ENCODE measurements at regions not wholly inside any gene's neighbourhood (a gene's known extent, or its start where the extent isn't known, plus 50 kb on each side); places are given as distances from the start of the nearest gene placed in this dataset.
"Not testable (repeated sequence)": the region's sequence is repeated elsewhere in the genome, so short reads cannot be mapped to it uniquely, and the experiment has no call there.

DNA sequence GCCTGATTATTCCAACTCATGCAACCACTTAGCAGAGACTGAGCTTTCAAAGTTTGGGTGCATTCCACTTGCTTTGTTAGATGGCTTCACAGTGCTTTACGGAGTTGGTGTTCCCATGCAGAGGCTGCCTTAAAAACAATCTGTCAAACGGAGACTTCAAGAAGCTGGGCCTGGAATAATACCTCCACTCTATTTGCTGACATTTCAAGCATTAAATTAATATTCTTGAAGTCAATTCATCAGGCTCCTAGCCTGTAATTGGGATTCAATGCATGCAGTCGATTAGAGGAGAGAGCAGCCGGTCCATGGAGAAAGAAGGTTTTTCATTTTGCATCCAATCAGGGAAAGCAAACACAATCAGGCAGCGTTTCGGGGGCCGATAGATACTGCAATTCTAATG lies 314.7 kb upstream of the PRKX start:
- Histone ChIP-seq H3K4me3 (ENCODE audit: low read depth, low read length) (no peak overlapping the region), H3K4me1 (ENCODE audit: insufficient read depth) (no peaks in the 10 kb centered on the region), H3K27ac (ENCODE audit: low read depth) (no peak overlapping the region), H3K36me3 (ENCODE audit: insufficient read depth) (no peaks in the 10 kb centered on the region)
- 87% methylated on average over 7 of the region's 7 CpGs for WGBS
- no peak for DNase-seq (ENCODE audit: extremely low spot score)

DNA sequence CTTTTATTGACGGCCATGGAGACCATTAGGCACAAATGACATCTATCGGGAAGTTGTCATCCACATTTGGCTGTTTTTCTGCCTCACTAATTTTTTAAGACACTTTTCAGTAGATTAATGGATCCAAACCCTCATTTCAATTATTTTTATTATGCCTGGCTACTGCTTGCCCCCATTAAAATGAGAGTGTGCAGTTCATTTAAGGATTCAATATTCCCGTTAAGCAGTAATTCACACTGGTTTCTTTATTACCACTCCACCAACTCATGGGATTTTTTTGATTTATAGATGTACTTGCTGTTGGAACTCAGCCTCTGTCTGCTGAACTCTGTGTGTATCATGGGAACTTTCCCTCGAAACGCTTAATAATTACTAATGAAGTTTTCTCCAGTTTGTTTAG lies 291.8 kb upstream of the PRKX start:
- 73% methylated on average over 5 of the region's 5 CpGs for WGBS
- H3K4me3 ChIP-seq (ENCODE audit: low read depth, low read length): no peak overlapping the region
- no peaks in the 10 kb centered on the region for H3K4me1 ChIP-seq (ENCODE audit: insufficient read depth)
- H3K36me3 ChIP-seq (ENCODE audit: insufficient read depth): no peaks in the 10 kb centered on the region
- H3K27ac ChIP-seq (ENCODE audit: low read depth): no peak overlapping the region
- no peak for DNase-seq (ENCODE audit: extremely low spot score)

DNA sequence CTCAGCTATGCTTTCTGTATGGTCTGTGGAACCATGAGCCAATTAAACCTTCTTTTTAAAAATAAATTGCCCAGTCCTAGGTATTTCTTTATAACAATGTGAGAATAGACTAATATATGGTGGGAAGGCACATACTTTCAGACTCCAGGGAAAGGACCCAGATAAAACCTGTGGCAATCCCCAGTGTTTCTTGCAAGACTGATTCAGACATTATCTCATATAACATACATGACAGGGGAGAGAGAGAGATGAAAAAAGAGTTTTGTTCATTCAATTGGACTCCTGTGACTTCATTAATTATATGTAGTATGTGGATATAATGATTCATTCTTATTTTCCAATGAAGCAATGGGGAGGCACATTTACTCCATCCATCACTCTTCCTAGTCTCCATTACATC lies 291.4 kb upstream of the PRKX start:
- H3K4me1 ChIP-seq (ENCODE audit: insufficient read depth): no peaks in the 10 kb centered on the region
- no peak for DNase-seq (ENCODE audit: extremely low spot score)
- H3K27ac ChIP-seq (ENCODE audit: low read depth): no peak overlapping the region
- H3K36me3 ChIP-seq (ENCODE audit: insufficient read depth): no peaks in the 10 kb centered on the region
- H3K4me3 ChIP-seq (ENCODE audit: low read depth, low read length): no peak overlapping the region

DNA sequence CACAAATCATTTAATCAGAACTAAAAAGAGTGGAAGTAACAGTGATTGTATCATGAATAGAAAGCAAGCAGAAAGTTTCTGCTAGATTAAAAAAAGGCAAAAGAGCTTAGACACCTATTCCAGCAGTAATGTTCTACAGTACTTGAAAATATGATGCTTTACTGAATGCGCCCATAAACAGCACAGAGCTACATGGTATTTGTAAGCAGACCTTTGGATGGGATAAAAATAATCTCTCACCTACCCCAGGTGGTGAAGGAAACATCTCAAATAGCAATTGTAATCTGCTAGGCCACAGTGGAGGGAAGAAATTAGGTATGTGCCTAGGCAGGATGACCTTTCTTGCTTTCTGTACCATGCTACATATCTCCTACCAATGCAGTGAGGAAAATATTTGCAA lies 280.9 kb upstream of the PRKX start:
- WGBS: 97% methylated on average over 1 of the region's 1 CpG
- H3K27ac ChIP-seq (ENCODE audit: low read depth): no peak overlapping the region
- DNase-seq (ENCODE audit: extremely low spot score): no peak
- no peak overlapping the region for H3K4me3 ChIP-seq (ENCODE audit: low read depth, low read length)
- no peaks in the 10 kb centered on the region for H3K36me3 ChIP-seq (ENCODE audit: insufficient read depth)
- H3K4me1 ChIP-seq (ENCODE audit: insufficient read depth): no peaks in the 10 kb centered on the region

DNA sequence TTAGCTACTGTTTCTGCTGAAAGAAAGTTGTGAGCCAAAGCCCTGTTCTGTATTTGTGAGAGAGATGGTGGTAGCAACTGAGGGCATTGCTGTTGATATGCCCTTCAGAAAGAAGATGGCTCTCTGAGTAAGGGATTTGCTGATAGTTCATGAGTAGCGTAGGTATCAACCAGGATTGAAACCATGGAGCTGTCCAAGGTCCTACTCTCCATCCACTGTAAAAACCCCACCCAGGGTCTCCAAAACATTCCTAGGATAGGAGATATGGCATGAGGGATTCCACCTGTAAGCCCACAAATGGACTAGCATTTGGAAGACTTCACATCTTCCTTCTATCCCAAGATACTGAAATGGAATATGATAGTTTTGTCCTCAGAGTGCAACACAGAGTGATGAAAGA lies 277.1 kb upstream of the PRKX start:
- Histone ChIP-seq H3K36me3 (ENCODE audit: insufficient read depth) (no peaks in the 10 kb centered on the region), H3K4me1 (ENCODE audit: insufficient read depth) (no peaks in the 10 kb centered on the region), H3K4me3 (ENCODE audit: low read depth, low read length) (no peak overlapping the region), H3K27ac (ENCODE audit: low read depth) (no peak overlapping the region)
- DNase-seq (ENCODE audit: extremely low spot score): no peak
- WGBS: 41% methylated on average over 1 of the region's 1 CpG

DNA sequence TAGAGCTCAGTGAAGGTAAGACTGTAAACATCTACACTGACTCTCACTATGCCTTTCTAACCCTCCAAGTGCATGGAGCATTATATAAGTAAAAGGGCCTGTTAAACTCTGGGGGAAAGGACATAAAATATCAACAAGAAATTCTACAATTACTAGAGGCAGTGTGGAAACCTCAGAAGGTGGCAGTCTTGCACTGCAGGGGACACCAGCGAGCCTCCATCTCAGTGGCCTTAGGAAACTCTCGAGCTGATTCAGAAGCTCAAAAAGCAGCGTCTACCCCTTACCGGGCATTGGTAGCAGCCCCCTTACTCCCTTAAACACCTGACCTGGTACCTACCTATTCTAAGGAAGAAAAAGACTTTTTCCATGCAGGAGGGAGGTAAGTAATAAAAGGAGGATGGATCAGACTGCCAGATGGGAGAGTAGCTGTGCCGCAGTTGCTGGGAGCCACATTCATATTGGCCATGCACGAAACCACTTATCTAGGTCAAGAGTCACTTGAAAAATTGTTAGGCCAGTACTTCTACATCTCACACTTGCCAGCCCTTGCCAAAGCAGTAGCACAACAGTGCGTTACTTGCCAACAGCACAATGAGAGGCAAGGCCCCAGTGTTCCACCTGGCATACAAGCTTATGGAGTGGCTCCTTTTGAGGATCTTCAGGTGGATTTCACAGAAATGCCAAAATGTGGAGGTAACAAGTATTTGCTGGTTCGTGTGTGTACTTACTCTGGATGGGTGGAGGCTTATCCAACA lies 258.8 kb upstream of the PRKX start:
- not testable (repeated sequence) for H3K4me3 ChIP-seq (ENCODE audit: low read depth, low read length); DNase-seq (ENCODE audit: extremely low spot score); H3K36me3 ChIP-seq (ENCODE audit: insufficient read depth); H3K4me1 ChIP-seq (ENCODE audit: insufficient read depth); H3K27ac ChIP-seq (ENCODE audit: low read depth)
- WGBS: 70% methylated on average over 8 of the region's 8 CpGs

DNA sequence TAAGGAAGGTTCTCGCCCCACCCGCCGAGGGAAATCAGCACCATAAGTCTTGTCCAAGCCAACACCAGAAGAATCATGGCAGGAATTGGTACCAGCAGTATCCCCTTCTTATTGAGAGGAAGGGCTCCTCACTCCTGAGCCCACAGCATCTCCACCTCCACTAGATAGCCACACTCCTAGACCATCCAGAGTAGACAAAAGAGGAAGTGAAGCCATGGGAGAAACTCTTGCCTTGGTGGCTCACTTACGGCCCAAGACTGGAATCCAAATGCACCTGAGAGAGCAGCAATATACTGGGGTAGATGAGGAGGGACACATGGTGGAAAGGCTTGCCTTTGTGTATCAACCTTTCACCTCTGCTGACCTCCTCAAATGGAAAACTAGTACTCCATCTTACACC lies 255.3 kb upstream of the PRKX start:
- Histone ChIP-seq H3K27ac (ENCODE audit: low read depth) (no peak overlapping the region), H3K36me3 (ENCODE audit: insufficient read depth) (no peaks in the 10 kb centered on the region), H3K4me1 (ENCODE audit: insufficient read depth) (no peaks in the 10 kb centered on the region), H3K4me3 (ENCODE audit: low read depth, low read length) (no peak overlapping the region)
- no peak for DNase-seq (ENCODE audit: extremely low spot score)
- 97% methylated on average over 4 of the region's 4 CpGs for WGBS

DNA sequence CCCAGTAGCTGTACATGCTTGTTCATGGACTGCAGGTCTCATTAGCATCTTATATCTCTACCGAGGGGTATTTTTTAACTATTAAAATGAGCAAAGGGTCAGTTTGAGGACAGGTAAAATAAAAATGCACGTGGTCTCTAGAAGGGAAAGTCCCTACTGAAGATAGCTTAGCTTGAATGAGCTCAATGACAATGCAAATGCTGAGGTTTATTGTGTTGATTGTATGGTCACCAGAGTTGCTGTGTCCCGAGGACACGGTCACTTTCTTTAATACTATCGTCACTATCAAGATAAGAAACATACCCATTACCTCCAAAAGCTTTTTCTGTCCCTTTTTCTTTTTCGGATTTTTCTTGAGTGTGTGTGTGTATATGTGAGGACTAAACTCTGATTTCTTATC lies 250.5 kb upstream of the PRKX start:
- Histone ChIP-seq H3K4me3 (ENCODE audit: low read depth, low read length) (no peak overlapping the region), H3K4me1 (ENCODE audit: insufficient read depth) (no peaks in the 10 kb centered on the region)
- 44% methylated on average over 6 of the region's 6 CpGs for WGBS

DNA sequence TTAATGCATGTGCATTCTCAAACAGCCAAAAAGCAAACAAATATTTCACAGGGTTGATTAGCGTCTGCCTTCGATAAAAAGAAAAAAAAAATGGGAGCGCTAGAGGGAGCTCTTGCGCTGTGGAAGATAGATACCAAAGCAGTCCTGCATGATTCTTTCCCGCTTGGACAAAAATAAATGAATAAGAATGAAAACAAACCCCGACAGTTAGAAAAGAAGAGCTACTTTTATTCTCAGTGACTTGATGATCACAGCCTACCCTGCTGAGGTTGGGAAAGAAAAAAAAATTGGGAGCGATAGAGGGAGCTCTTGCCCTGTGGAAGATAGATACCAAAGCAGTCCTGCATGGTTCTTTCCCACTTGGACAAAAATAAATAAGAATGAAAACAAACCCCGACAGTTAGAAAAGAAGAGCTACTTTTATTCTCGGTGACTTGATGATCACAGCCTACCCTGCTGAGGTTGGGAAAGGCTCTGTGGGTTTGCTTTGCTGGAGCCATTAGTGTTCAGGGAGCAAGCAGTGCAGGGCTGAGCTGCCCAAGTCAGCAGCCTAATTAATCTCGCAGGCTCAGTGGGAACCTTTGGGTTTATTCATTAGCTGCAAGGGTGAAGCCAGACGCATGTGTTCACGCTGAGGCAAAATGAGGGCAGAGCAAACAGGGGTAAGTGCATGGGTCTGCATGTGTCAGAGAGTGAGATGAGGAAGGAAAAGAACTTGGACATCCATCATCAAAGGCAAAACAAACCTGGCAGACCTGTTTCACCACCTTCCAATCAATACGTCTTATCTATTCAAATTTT lies 249.3 kb upstream of the PRKX start:
- 11% methylated on average over 13 of the region's 13 CpGs for WGBS
- no peak for DNase-seq (ENCODE audit: extremely low spot score)
- Histone ChIP-seq H3K4me3 (ENCODE audit: low read depth, low read length) (no peak overlapping the region), H3K36me3 (ENCODE audit: insufficient read depth) (no peaks in the 10 kb centered on the region), H3K4me1 (ENCODE audit: insufficient read depth) (no peaks in the 10 kb centered on the region), H3K27ac (ENCODE audit: low read depth) (no peak overlapping the region)

More for the DNA sequence above, 250.5 kb upstream of the PRKX start:
- Histone ChIP-seq H3K36me3 (ENCODE audit: insufficient read depth) (no peaks in the 10 kb centered on the region), H3K27ac (ENCODE audit: low read depth) (no peak overlapping the region)
- DNase-seq (ENCODE audit: extremely low spot score): no peak

DNA sequence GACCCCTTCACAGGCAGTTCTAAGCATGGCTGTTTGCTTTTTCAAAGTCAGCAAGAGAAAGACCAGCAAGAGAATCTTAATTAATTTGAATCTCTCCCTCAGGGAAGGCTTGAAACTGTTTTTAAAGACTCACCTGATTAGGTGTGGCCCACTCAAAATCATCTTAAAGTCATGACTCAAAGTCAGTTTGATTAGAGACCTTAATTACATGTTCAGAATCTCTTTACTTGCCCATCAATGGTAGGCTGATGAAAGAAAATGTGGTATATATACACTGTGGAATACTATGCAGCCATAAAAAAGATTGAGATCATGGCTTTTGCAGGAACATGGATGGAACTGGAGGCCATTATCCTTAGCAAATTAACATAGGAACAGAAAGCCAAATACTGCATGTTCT lies 247.5 kb upstream of the PRKX start:
- H3K4me3 ChIP-seq (ENCODE audit: low read depth, low read length): no peak overlapping the region
- H3K36me3 ChIP-seq (ENCODE audit: insufficient read depth): no peaks in the 10 kb centered on the region
- no peaks in the 10 kb centered on the region for H3K4me1 ChIP-seq (ENCODE audit: insufficient read depth)
- no peak for DNase-seq (ENCODE audit: extremely low spot score)
- no peak overlapping the region for H3K27ac ChIP-seq (ENCODE audit: low read depth)

DNA sequence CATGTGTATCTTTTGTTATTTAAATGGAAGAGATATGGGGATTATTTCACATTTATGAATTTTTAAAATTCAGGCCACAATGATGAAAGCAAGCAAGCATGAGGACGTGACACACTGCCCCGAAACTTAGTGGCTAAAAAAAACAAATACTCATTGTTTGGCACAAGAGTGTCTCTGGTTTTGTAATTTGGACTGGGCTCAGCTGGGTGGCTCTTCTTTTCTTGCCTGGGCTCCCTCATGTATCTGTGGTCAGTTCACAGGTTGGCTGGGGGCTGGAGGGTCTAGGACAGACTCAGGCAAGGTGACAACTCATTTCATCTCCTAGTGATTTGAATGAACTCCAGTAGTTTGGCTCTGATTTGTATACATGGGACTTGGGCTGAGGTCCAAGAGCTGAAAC lies 238.4 kb upstream of the PRKX start:
- Histone ChIP-seq H3K36me3 (ENCODE audit: insufficient read depth) (no peaks in the 10 kb centered on the region), H3K4me1 (ENCODE audit: insufficient read depth) (no peaks in the 10 kb centered on the region), H3K4me3 (ENCODE audit: low read depth, low read length) (no peak overlapping the region), H3K27ac (ENCODE audit: low read depth) (no peak overlapping the region)
- WGBS: 89% methylated on average over 2 of the region's 2 CpGs
- DNase-seq (ENCODE audit: extremely low spot score): no peak

DNA sequence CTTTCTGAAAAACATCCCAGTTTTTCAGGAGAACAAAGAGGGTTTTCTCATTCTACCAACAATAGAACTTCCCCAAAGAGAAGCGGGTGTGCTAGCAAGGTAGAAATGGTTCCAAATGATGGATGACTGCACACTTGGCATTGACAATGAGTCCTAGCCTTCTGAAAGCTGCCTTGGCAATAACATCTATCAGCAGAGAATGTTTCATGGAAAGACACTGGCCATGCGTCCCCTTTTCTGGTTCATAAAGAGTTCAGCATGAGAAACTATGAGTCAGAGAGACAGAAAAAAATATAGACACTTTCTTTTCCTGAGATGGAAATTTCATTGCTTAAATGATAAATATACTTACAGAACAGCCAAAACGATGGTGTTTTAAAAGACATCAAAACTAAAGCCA lies 236.9 kb upstream of the PRKX start:
- DNase-seq (ENCODE audit: extremely low spot score): no peak
- Histone ChIP-seq H3K27ac (ENCODE audit: low read depth) (no peak overlapping the region), H3K4me3 (ENCODE audit: low read depth, low read length) (no peak overlapping the region), H3K4me1 (ENCODE audit: insufficient read depth) (no peaks in the 10 kb centered on the region), H3K36me3 (ENCODE audit: insufficient read depth) (no peaks in the 10 kb centered on the region)
- WGBS: 52% methylated on average over 3 of the region's 3 CpGs

DNA sequence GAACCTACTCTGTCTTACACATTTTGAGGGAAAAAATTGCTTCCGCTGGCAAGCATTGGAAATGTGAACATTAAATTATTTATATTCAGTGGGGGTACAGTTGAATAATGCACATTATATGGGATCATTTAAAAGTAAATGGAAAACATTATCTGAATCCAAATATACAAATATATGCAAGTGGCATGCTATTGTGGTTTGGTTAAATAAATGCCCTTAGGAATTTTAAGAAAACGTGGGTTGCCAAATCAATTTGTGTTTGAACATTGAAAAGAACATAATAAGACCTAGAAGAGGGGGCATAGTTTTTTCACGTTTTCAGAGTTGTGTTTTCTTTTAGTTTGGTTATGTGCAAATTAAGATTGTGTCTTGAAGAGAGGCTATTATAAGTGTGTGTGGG lies 230.5 kb upstream of the PRKX start:
- H3K4me1 ChIP-seq (ENCODE audit: insufficient read depth): no peaks in the 10 kb centered on the region
- H3K27ac ChIP-seq (ENCODE audit: low read depth): no peak overlapping the region
- H3K4me3 ChIP-seq (ENCODE audit: low read depth, low read length): no peak overlapping the region
- WGBS: 77% methylated on average over 3 of the region's 3 CpGs
- no peaks in the 10 kb centered on the region for H3K36me3 ChIP-seq (ENCODE audit: insufficient read depth)
- DNase-seq (ENCODE audit: extremely low spot score): no peak

DNA sequence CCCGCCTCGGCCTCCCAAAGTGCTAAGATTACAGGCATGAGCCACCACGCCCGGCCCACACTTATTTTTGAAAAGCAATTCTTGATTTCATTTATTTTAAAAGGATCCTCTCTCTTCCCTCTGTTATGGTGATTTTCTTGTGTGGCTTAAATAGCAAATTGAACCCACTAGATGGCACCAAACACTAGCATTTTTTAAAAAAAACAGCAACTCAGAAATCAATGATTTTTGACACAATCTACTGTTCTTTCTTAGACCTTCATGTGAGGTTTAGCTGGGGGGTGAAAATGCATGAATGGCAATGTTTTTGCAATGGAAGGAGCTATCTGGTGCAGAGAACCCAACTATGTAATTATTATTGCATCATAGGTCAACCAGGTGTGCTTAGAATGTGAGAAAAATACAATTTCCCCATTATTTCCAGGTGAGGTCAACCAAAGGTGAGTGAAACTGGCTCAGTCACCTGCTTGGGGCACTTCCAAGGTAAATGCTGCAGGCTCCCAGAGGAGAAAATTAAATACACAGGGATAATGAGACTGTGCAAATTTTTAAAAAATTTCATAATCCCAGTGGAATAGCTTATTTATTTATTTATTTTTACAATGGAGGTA lies 226.7 kb upstream of the PRKX start:
- Histone ChIP-seq H3K27ac (ENCODE audit: low read depth) (no peak overlapping the region), H3K4me1 (ENCODE audit: insufficient read depth) (no peaks in the 10 kb centered on the region), H3K4me3 (ENCODE audit: low read depth, low read length) (no peak overlapping the region), H3K36me3 (ENCODE audit: insufficient read depth) (no peaks in the 10 kb centered on the region)
- no peak for DNase-seq (ENCODE audit: extremely low spot score)
- 16% methylated on average over 4 of the region's 4 CpGs for WGBS
